GM21367 (cell line): ENCODE measurements at regions not wholly inside any gene's neighbourhood (a gene's known extent, or its start where the extent isn't known, plus 50 kb on each side); places are given as distances from the start of the nearest gene placed in this dataset.
"Not testable (repeated sequence)": the region's sequence is repeated elsewhere in the genome, so short reads cannot be mapped to it uniquely, and the experiment has no call there.

Experiments used
- ATAC-seq: cut with Tn5 transposase; IDR thresholded peaks from one replicate; pipeline ENCODE4 v1.9.1; 2021; ENCODE audit not compliant: unreplicated experiment

- ATAC-seq, result no peak
Observed at GRCh38 chr7:49099587-49100326, 175.4 kb downstream of the CDC14C start.

- ATAC-seq, result not testable (repeated sequence)
Observed at GRCh38 chr7:49100908-49101740, 176.8 kb downstream of the CDC14C start.

- no peak for ATAC-seq
Observed at GRCh38 chr7:49102411-49102810, 178.1 kb downstream of the CDC14C start.

- ATAC-seq, result no peak
Observed at GRCh38 chr7:49111706-49112105, 187.4 kb downstream of the CDC14C start.

- ATAC-seq, result no peak
Observed at GRCh38 chr7:49112222-49112621, 187.9 kb downstream of the CDC14C start.

GRCh38 chr7:49112647-49113046, 188.3 kb downstream of the CDC14C start:
- ATAC-seq, result no peak

- no peak for ATAC-seq
Observed at GRCh38 chr7:49119706-49120105, 195.4 kb downstream of the CDC14C start.

- ATAC-seq, result no peak
Observed at GRCh38 chr7:49125246-49125645, 200.9 kb downstream of the CDC14C start.

GRCh38 chr7:49127359-49127913, 203.1 kb downstream of the CDC14C start:
- ATAC-seq, result no peak

- ATAC-seq, result no peak
Observed at GRCh38 chr7:49137978-49138377, 213.6 kb downstream of the CDC14C start.

GRCh38 chr7:49150486-49150885, 226.1 kb downstream of the CDC14C start:
- ATAC-seq, result no peak

GRCh38 chr7:49151146-49151545, 226.8 kb downstream of the CDC14C start:
- ATAC-seq, result no peak

GRCh38 chr7:49158321-49158720, 234.0 kb downstream of the CDC14C start:
- no peak for ATAC-seq

GRCh38 chr7:49159536-49159935, 235.2 kb downstream of the CDC14C start:
- ATAC-seq, result no peak

- no peak for ATAC-seq
Observed at GRCh38 chr7:49166441-49166840, 242.1 kb downstream of the CDC14C start.

GRCh38 chr7:49172639-49173038, 248.3 kb downstream of the CDC14C start:
- ATAC-seq, result no peak

- no peak for ATAC-seq
Observed at GRCh38 chr7:49174396-49174795, 250.0 kb downstream of the CDC14C start.

GRCh38 chr7:49187543-49188268, 263.4 kb downstream of the CDC14C start:
- ATAC-seq, result no peak

- no peak for ATAC-seq
Observed at GRCh38 chr7:49228426-49229098, 304.2 kb downstream of the CDC14C start.

- no peak for ATAC-seq
Observed at GRCh38 chr7:49229246-49229645, 304.9 kb downstream of the CDC14C start.

GRCh38 chr7:49243521-49243920, 319.2 kb downstream of the CDC14C start:
- no peak for ATAC-seq
